ENCODE measurements at regions not wholly inside any gene's neighbourhood (a gene's known extent, or its start where the extent isn't known, plus 50 kb on each side); places are given as distances from the start of the nearest gene placed in this dataset.
A peak's percentile ranks its signal among the peaks of the same experiment; 100 is the strongest.
"Not testable (repeated sequence)": the region's sequence is repeated elsewhere in the genome, so short reads cannot be mapped to it uniquely, and the experiment has no call there.

DNA sequence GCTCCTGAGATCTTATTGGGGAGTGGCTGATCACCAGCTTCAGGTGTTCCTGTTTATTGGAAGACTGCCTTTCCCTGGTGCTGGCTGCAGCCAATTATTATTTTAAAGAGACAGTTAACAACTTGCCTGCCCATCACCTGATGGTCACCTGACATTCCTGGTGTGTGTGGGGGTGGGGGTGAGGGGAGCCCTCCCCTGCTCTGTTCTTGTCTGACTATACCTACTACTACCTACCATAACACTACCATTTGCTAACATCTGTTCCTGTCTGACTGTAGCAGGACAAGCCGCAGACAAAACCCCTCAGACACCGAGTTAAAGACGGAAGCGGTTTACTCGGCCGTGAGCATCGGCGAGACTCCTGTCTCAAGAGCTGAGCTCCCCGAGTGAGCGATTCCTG, 54.9 kb upstream of the NBPF3 start:
- DNase-seq (ENCODE audit: low read depth): no peak

DNA sequence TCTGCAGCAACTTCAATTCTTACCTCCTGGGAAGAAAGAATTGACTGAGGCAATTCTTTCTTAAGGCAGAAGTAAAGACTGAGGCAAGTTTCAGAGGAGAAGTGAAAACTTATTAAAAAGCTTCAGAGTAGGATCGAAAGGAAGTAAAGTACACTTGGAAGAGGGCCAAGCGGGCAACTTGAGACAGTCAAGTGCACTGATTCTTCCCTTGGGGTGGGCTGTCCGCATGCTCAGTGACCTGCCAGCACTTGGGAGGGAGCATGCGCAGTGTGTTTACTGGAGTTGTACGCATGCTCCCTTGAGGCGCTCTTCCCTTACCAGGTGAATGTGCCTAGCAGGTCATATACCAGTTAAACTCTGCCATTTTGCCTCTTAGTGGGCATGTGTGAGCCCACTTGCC, 55.3 kb upstream of the NBPF3 start:
- no peak for DNase-seq (ENCODE audit: low read depth)

DNA sequence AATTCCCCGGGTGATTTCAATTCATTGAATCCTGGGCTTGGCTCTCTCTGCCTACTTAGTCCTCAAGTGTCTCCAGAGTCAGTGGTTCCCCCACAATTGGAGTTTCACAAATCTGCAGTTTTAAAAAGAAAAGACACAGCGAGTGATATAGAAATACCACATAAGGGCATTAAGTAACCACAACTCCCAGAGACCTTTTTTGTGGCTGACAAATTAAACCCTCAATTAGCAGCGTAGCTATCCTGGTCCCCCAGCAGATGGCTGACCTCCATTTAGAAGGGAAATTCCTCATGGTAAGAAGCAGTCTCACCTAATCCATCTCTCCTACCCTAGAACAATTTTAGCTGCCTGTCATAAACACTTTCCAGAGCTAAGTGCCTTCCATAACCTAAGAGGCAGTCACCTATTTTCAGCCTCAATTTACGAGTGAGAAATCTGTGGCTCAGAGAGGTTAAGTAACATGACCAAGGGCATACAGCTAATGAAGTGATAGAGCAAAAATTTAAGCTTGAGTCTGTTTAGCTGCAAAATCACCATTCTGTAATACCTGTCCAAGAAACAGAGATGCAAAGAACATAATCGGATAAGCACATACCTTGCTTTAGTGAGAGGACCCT, 56.0 kb upstream of the NBPF3 start:
- DNase-seq (ENCODE audit: low read depth): no peak

DNA sequence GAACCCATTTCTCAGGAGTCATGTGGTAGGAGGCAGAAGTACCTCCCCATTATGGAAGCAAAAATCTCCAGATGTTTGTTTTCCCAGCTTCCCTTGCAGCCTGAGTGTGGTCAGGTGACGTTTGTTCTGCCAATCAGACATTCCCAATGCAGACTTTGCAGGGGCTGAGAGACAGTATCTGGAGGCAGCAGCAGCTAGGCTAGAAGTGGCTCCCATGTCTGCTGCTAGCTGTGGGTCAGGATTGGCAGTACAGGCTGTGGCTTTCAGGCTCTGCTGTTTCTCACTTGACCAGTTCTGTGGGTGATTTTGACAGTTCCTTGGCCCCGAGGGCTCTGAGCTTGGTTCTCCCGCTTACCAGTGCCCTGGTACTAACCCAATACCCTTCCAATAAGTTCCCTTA, 58.6 kb upstream of the NBPF3 start:
- no peak for DNase-seq (ENCODE audit: low read depth)

DNA sequence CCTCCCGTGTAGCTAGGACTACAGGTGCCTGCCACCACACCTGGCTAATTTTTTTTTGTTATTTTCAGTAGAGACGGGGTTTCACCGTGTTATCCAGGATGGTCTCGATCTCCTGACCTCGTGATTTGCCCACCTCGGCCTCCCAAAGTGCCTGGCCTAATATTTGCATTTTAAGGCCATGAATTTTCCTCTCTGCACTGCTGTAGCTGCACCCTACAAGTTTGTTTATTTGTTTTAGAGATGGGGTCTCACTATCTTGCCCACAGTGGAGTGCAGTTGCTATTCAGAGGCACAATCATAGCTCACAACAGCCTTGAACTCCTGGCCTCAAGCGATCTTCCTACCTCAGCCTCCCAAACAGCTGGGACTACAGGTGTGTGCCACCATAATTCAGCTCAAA, 59.8 kb upstream of the NBPF3 start:
- DNase-seq (ENCODE audit: low read depth): not testable (repeated sequence)

DNA sequence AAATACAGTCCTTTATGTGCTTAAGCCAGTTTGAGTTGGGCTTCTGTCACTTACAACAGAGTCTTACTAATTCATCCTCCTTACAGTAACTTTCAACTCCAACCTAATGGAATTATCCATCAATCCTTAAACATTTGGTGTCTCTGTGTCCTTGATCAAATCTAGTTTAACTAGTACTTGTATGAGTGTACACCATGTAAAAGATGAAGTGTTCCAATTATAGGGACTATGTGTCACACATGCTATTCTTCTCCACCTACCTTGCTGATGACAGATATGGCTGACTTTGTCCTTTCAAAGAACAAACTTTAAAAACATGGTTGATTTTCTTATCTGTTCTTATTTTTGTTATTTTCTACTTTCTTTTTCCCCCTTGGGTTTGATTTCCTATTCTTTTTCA, 60.4 kb upstream of the NBPF3 start:
- DNase-seq (ENCODE audit: low read depth): no peak

DNA sequence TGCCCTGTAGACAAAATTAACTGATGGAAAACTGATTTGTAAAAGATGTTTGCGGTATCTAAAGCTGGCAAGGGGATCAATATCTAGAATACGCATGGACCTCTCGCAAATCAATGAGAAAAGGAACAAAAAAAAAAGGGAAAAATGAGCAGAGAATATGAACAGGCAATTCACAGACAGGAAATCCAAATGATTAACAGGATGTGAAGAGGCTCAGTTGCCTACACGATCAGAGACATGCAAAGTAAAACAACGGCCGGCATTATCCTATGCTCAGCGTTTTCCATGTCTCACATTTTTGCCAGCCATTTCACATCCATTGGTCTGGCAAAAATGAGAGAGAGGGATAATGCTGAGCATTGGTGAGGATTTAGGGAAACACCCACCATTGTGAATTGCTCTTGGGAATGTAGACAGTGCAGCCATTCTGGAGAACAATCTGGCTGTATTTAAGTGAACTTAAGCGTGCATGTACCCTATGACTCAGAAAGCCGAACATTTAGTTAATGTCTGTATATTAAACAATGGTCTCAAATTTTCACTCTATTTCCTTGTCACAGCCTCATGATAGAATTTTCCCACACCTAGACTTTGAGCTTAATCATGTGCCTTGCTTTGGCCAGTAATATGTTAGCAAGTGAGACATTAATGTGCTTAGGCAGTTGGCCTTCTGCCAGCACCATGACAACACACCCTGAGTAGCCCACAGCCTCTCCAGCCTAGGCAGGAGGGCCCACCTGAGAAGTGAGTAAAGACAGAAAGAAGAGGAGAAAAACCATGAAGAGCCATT, 61.0 kb upstream of the NBPF3 start:
- no peak for DNase-seq (ENCODE audit: low read depth)

DNA sequence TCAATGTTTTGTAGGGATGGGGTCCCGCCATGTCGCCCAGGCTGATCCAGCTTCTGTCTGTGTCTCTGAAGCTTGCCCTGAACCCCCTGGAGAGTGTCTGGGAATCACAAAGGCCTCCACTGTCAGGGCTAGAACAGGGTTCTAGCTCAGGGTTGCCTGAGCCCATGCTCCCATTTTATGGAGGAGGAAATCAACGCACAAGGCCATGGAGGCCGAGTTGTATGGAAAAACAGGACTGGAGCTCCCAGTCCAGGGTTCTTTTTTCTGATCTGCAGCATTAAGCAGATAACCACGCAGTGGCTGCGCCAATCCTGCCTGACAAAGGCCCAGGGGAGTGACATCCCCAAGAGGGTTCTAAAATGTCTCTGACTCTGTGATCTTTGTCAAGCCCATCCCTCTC, 67.6 kb upstream of the NBPF3 start:
- no peak for DNase-seq (ENCODE audit: low read depth)

DNA sequence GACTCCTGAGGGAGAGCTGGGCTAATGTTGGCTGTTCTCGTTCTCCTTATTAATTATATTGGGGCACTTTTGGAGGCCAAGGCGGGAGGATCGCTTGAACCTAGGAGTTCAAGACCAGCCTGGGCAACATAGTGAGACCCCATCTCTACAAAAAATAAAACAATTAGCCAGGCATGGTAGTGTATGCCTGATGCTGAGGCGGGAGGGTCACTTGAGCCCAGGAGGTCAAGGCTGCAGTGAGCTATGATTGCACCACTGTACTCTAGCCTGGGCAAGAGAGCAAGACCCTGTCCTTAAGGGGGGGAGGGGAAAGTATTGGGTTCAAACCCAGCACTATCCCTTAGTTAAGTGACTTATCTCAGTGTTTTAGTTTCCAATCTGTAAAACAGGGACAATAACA, 70.0 kb upstream of the NBPF3 start:
- no peak for DNase-seq (ENCODE audit: low read depth)

DNA sequence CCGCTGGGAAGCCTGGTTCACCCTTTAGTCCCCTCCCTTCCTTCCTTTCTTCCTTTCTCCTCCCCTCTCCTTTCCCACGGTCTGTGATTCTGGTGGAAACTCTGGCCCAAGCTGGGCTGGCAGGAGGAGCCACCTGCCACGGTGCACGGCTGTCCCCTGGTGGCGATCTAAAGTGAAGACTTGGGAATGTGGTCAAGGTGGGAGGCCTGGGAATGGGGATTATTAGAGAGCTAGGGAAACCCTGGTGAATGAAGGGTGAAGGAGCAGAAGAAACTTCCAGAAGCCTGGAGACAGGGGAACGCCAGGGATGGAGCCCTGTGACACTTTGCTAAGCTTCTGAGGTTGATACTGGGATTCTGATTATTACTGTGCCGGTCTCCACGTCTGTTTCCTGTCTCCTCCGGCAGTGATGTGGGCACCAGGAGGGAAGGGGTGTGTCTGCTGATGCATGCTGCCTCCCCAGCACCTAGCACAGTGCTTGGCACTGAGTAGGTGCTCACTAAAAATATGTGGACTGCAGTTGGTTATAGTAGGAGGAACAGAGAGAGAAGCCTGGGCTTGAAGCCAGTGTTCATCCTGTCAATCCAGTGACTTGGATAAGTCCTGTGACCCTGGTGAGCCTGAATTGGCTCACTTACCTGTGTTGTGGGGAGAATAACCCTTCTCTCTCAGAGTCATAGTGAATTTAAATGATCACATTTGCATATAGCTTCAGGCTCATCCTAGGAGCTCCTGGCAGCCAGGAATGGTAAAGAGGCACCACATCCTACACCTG, 71.2 kb upstream of the NBPF3 start:
- peak; percentile 28 for DNase-seq (ENCODE audit: low read depth)

DNA sequence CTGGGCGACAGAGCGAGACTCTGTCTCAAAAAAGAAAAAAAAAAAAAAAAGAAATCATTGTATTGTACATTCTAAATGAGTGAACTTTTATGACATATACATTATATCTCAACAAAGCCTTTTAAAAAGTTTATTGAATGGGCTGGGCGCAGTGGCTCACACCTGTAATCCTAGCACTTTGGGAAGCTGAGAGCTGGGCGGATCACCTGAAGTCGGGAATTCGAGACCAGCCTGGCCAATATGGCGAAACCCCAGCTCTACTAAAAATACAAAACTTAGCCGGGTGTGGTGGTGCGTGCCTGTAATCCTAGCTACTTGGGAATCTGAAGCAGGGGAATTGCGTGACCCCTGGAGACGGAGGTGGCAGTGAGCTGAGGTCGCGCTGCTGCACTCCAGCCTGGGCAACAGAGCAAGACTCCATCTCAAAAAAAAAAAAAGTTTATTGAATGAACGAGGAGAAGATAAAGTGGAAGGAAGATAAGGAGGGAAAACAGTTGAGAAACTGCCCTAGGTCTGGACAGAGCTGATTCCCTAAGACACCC, 71.9 kb upstream of the NBPF3 start:
- not testable (repeated sequence) for DNase-seq (ENCODE audit: low read depth)

DNA sequence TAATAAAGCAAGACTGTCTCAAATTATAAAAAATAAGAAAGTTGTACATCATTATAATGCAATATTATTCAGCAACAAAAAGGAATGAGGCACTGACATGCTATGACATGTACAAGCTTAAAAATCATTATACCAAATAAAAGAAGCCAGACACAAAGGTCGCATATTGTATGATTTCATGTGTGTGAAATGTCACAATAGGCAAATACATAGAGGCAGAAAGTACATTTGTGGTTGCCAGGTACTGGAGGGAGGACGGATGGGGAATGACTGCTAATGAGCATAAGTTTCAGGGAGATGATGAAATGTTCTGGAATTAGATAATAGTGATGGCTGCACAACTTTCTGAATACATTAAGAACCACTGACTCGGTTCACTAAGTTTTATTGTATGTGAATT, 73.6 kb upstream of the NBPF3 start:
- no peak for DNase-seq (ENCODE audit: low read depth)

DNA sequence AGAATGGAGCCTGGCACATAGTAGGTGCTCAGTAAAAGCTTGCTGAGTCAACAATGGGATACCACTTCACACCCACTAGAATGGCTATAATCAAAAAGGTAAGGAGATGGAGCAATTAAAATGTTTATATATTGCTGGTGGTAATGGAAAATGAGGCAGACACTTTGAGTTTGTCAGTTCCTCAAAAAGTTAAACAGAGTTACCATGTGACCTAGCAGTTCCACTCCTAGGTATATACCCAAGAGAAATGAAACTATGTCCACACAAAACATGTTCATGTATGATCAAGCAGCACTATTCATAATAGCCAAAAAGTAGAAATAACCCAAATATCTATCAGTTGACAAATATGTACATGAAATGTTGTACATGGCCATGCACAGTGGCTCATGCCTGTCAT, 74.8 kb upstream of the ECE1 start:
- DNase-seq (ENCODE audit: low read depth): no peak

DNA sequence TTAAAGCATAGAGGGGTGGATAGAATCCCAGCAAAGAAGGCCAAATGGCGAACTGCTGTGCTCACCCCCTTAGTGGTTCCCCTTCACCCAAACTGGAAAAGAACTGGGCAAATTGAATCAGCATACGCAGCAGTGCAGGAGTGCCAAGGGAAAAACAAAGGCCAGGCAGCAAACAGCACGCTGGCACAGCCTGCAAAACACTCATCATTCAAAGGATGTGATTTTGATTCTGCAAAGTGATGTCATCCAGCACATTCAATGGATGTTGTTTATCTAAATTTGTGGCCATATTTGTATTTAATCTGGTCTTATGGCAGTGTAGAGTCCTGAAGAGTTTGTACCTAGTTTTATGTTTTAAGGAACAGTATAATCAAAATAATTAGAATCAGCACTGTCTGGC, 71.8 kb upstream of the ECE1 start:
- no peak for DNase-seq (ENCODE audit: low read depth)

DNA sequence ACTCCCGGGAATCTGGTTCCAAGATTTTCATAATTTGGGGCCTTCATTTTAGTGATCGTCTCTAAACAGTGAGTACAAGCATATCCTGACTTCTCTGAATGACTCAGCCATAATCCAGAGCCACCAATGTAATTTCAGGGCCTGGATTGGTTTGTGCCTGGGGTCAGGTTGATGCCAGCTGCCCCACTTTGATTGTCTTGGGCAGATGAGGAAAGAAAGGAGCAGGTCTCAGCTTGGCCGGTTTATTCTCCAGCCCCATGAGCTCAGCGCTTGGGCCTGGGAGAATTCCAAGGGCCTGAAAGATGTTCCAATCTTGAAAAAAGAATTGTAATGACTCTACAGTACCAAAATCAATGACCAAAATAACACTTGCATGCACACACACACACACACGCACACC, 71.2 kb upstream of the ECE1 start:
- DNase-seq (ENCODE audit: low read depth): no peak

DNA sequence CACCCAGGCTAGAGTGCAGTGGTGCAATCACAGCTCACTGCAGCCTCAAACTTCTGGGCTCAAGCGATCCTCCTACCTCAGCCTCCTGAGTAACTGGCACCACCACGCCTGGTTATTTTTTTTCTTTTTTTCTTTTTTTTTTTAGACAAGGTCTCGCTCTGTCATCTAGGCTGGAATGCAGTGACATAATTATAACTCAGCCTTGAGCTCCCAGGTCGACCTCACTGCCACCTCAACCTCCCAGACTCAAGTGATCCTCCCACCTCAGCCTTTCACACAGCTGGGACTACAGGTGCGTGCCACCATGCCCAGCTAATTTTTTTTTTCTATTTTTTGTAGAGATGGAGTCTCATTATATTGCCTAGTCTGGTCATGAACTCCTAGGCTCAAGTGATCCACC, 66.9 kb upstream of the ECE1 start:
- DNase-seq (ENCODE audit: low read depth): no peak

DNA sequence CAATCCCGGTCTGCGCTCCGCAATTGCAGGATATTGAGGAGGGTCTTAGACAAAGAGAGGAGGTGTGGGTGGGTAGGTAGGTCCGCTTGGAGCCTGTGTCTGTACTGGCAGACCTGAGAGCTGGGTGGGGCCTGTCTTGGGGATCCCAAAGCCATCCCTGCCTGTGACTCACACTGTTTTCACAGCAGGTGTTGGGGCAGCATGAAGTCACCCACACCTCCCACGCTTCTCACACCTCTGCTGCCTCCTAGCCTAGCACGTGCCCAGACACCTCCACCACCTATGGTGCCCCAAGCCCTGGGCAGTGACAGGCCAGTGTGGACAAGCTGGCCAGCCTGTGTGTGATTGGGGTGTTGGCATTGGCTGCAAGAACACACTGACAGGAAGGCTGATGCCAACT, 65.7 kb upstream of the ECE1 start:
- no peak for DNase-seq (ENCODE audit: low read depth)

DNA sequence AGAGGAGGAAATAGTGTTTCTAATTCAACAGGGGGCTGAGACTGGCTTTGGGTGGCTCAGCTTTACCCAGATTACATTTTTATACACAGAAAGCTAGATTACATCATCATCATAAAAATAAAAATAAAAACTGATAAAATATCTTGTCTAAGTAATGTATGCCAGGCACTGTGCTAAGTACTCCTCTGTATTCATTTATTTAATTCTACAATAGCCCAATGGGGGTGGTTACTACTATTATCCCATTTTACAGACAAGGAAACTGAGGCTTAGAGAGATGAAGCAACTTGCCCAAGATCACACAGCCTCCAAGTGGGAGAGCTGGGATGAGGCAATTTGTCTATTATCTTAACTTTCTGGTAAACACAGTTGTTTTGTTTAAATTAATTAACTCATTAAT, 62.3 kb upstream of the ECE1 start:
- no peak for DNase-seq (ENCODE audit: low read depth)

DNA sequence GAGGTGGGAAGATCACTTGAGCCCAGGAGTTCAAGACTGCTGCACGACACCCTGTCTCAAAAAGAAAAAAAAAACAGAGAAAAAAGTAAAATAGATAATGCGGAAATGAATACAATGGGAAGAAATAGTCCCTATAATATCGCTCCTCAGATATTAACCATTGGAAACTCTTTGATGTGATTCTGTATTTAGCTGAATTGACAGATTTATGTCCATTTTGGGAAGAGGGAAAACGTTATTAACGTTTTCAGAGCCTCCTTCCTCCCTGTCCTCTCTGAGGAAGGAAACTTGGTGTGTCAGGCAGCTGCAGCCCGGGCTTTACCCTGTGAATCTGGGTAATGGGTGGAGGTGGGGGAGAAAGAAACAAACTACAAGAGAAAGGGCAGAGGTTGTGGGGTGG, 61.6 kb upstream of the ECE1 start:
- DNase-seq (ENCODE audit: low read depth): no peak

DNA sequence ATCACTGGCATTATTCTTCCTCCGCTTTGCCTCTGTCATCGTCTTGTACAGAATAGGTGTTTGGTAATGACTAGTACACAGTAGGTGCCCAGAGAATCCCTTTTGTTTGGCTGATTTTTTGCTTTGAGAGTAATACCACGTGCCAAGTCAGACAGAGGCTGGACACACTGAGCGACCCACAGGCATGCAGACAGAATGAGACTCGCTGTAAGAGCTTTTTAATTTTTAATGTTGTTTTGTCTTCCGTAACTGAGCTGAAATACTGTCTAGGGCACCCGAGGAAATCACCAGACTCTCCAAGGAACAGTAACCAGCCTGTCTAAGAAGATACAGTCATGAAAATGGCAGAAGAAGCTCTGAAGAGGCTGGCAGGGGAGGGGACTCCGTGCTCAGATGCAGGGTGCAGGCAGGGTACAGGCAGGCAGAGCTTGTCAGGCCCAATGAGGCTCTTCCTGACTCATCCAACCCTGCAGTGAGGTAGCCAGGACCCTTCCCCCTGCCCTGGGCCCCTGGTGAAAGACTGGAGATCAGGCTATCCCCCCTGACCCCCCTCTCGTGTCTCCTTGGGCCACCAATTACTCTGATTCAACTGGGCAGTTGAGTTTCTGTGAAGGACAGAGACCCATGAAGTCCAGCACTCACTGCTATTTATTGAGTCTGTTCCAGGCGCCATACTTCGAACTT, 60.1 kb upstream of the ECE1 start:
- DNase-seq (ENCODE audit: low read depth): no peak

DNA sequence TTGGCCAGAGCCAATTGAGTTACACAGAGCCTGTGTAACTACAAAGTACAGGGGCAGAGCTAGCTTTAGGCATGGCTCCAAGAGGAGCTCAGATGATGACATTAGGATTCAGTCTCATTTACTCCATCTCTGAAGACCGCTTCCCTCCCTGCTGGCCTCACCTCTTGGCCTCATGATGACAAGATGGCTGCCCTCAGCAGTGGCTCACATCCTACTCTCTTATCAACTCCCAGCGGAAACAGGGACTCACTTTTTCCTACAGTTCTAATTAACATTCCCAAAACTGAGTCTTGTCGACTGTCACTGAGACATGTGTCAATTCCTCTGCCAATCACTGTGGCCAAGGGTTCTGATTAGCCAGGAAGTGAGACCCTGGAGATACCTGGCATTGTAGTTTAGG, 59.4 kb upstream of the ECE1 start:
- no peak for DNase-seq (ENCODE audit: low read depth)

DNA sequence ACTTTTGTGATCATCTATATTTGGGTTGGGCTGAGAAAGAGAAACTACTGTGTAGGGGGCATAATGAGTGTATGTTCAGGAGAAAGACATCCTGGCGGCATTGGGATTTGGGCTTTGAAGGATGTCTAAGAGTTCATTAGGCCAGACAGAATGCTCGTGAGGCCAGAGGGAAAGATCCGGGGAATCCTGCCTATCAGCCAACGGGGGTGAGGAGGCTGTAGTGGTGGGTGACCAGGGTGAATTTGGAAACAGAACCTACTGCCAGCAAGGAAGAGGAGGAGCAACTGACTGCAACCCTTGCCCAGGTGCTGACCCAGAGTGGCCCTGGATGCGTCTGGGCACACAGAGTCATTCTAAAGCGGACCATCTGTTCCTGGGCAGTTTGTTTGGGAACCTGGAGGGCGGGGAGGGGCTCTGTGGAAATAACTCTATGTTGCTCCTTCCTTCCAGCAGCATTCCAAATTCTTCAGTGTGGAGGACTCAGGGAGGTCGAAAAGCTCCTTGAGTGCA, 56.9 kb upstream of the ECE1 start:
- no peak for DNase-seq (ENCODE audit: low read depth)

Measured in T-helper 22 cell (primary cell).